WTC11 (cell line): ENCODE measurements at regions not wholly inside any gene's neighbourhood (a gene's known extent, or its start where the extent isn't known, plus 50 kb on each side); places are given as distances from the start of the nearest gene placed in this dataset.

Experiments
- ATF2 ChIP-seq: sonication (generic); formaldehyde crosslinking; IDR thresholded peaks from 2 replicates; pipeline ENCODE4 v1.8.1; 2022; ENCODE audit warnings: low read depth, missing genetic modification reagents, borderline replicate concordance
- CTCF ChIP-seq: fragments of 200-600 bp; IDR thresholded peaks from 2 replicates; pipeline ENCODE4 v1.8.0; 2022; ENCODE audit warnings: antibody characterized with exemption
- MXD4 ChIP-seq: fragments of 250-450 bp; sonication (Bioruptor Pico); IDR thresholded peaks from 2 replicates; pipeline ENCODE4 v1.8.0; 2021; ENCODE audit warnings: mild to moderate bottlenecking, moderate library complexity, borderline replicate concordance
- MYBL2 ChIP-seq: sonication (generic); formaldehyde crosslinking; IDR thresholded peaks from 2 replicates; pipeline ENCODE4 v1.8.1; 2023; ENCODE audit warnings: mild to moderate bottlenecking, moderate library complexity, missing genetic modification reagents
- USF1 ChIP-seq: sonication (generic); formaldehyde crosslinking; IDR thresholded peaks from 2 replicates; pipeline ENCODE4 v1.8.0; 2022; ENCODE audit warnings: mild to moderate bottlenecking, missing genetic modification reagents

- TF ChIP-seq ATF2 (CRISPR knock-in tag), result no peak
- no peak for TF ChIP-seq USF1 (CRISPR knock-in tag)
- TF ChIP-seq MXD4 (CRISPR knock-in tag), result no peak
- TF ChIP-seq CTCF, result no peak
- no peak for TF ChIP-seq MYBL2 (CRISPR knock-in tag)
Observed at GRCh38 chr18:34543356-34543755, 166.7 kb upstream of the DTNA start.
